Ovary (tissue), 7 donors: ENCODE measurements at regions not wholly inside any gene's neighbourhood (a gene's known extent, or its start where the extent isn't known, plus 50 kb on each side); places are given as distances from the start of the nearest gene placed in this dataset.

Source experiments
- DNase-seq, 5 donors: peaks; one replicate each; pipeline ENCODE4 v3.0.0-alpha.2; 2019 to 2020
- H3K27ac ChIP-seq, 2 donors: fragments of 200-600 bp; one replicate each; pipeline versions ENCODE4 v1.5.1 to v1.8.0; 2019 to 2022
- H3K27me3 ChIP-seq: fragments of 200-600 bp; one replicate; pipeline ENCODE4 v1.8.0; 2022
- H3K36me3 ChIP-seq: fragments of 200-600 bp; sonication (generic); one replicate; pipeline ENCODE4 v1.5.1; 2019
- H3K4me1 ChIP-seq: one replicate; pipeline ENCODE4 v1.8.1; 2013; ENCODE audit warnings: mild to moderate bottlenecking, moderate library complexity; ENCODE audit not compliant: insufficient read depth
- H3K4me3 ChIP-seq: fragments of 200-600 bp; sonication (generic); one replicate; pipeline ENCODE4 v1.5.1; 2017
- H3K9me3 ChIP-seq, 2 donors: fragments of 200-600 bp in 1 of 2; sonication (generic) in 1 of 2; one replicate each; pipeline versions ENCODE4 v1.5.1 to v1.8.1; 2013 to 2019; ENCODE audit warnings: mild to moderate bottlenecking in 1 of 2, moderate library complexity in 1 of 2
- CTCF ChIP-seq, 3 donors: fragments of 450-650 bp in 2 of 3; fragments of 200-600 bp in 1 of 3; IDR thresholded peaks; one replicate each; pipeline versions ENCODE4 v1.5.1 to v1.8.0; 2016 to 2022; ENCODE audit warnings: antibody characterized with exemption in 3 of 3, mild to moderate bottlenecking in 1 of 3
- EP300 ChIP-seq: sonication (generic); formaldehyde crosslinking; IDR thresholded peaks from one replicate; pipeline ENCODE4 v1.6.1; 2017; ENCODE audit warnings: antibody characterized with exemption
- POLR2A ChIP-seq: fragments of 450-650 bp; IDR thresholded peaks from one replicate; pipeline ENCODE4 v1.6.1; 2017; ENCODE audit warnings: antibody characterized with exemption, mild to moderate bottlenecking, moderate library complexity
- WGBS, 3 donors: extraction: QIAGEN DNeasy Blood & Tissue Kit in 1 of 3; methylation state at CpG; one replicate each; pipeline versions ENCODE4 v1.1.5 to v1.1.7; 2013 to 2017; 5-methylcytosine and 5-hydroxymethylcytosine counted together
- intact Hi-C, 4 donors: fragments of 100-400 bp; cut with DNase I; formaldehyde crosslinking; loops; one replicate each; pipeline versions ENCODE4 v1.11.0 to v1.15.1; 2022 to 2023
- donor health status: DM: no; HTN: no; CAD: no; lungs with moderate emphysema.
- donor health status: DM: no; HTN: no; CAD: no.
- donor health status: Bipolar disorder and iron deficiency.
- donor health status: DM: no; HTN: no; CAD: no.
- donor health status: DM: yes; HTN: yes; CAD: no.

GRCh38 chr6:91106083-91106482 lies 519.2 kb upstream of the MAP3K7 start:
- DNase-seq, result no peak
- no peaks in the 10 kb centered on the region for H3K36me3 ChIP-seq
- 6 to 29% (median 6%) methylated on average over 2 of the region's 2 CpGs for WGBS, 3 donors
- intact Hi-C loops, result no loop called here
- no peaks in the 10 kb centered on the region for H3K9me3 ChIP-seq
- TF ChIP-seq EP300, result no peak
- H3K4me3 ChIP-seq, result no peak overlapping the region
- H3K27ac ChIP-seq, result peak overlapping the region in 1 of 2 donors; percentile 46
- H3K27me3 ChIP-seq, result no peaks in the 10 kb centered on the region
- no peaks in the 10 kb centered on the region for H3K4me1 ChIP-seq

- intact Hi-C loops, result no loop called here
- TF ChIP-seq POLR2A, result no peak
- TF ChIP-seq CTCF (IDR thresholded peaks at IDR 0.05), result no peak
- no peak for TF ChIP-seq EP300
- Histone ChIP-seq H3K9me3 (no peaks in the 10 kb centered on the region), H3K4me3 (no peak overlapping the region), H3K27ac (peak overlapping the region in 1 of 2 donors; percentile 46), H3K4me1 (no peaks in the 10 kb centered on the region), H3K36me3 (no peaks in the 10 kb centered on the region), H3K27me3 (no peaks in the 10 kb centered on the region)
- no peak for DNase-seq
These were observed 518.7 kb upstream of the MAP3K7 start for GRCh38 chr6:91105532-91105931.

GRCh38 chr6:91099479-91099878 lies 512.6 kb upstream of the MAP3K7 start:
- TF ChIP-seq CTCF (IDR thresholded peaks at IDR 0.05), result no peak
- TF ChIP-seq EP300, result no peak
- TF ChIP-seq POLR2A, result no peak
- intact Hi-C loops, result no loop called here
- H3K9me3 ChIP-seq, result no peaks in the 10 kb centered on the region
- H3K4me1 ChIP-seq, result peaks cover 7% of the 10 kb centered on the region
- no peak for DNase-seq
- no peak overlapping the region for H3K4me3 ChIP-seq
- H3K27me3 ChIP-seq, result no peaks in the 10 kb centered on the region
- 70 to 94% (median 81%) methylated on average over 1 of the region's 1 CpG for WGBS, 3 donors
- no peaks in the 10 kb centered on the region for H3K36me3 ChIP-seq
- no peak overlapping the region for H3K27ac ChIP-seq

GRCh38 chr6:91098006-91098405 lies 511.1 kb upstream of the MAP3K7 start:
- intact Hi-C loops, result no loop called here
- 22 to 35% (median 26%) methylated on average over 5 of the region's 5 CpGs for WGBS, 3 donors

GRCh38 chr6:91097364-91097763 lies 510.5 kb upstream of the MAP3K7 start:
- H3K4me3 ChIP-seq, result no peak overlapping the region
- H3K36me3 ChIP-seq, result no peaks in the 10 kb centered on the region
- no peaks in the 10 kb centered on the region for H3K9me3 ChIP-seq
- no peak for TF ChIP-seq EP300
- TF ChIP-seq CTCF (IDR thresholded peaks at IDR 0.05), result no peak
- TF ChIP-seq POLR2A, result no peak
- 5 to 8% (median 6%) methylated on average over 5 of the region's 5 CpGs for WGBS, 3 donors
- peak; percentile 57 to 84 (median 74) for DNase-seq
- peaks cover 7% of the 10 kb centered on the region for H3K4me1 ChIP-seq
- intact Hi-C loops, result no loop called here
- H3K27ac ChIP-seq, result peak overlapping the region in 1 of 2 donors; percentile 5
- H3K27me3 ChIP-seq, result no peaks in the 10 kb centered on the region

More at GRCh38 chr6:91098006-91098405, 511.1 kb upstream of the MAP3K7 start:
- H3K4me1 ChIP-seq, result peaks cover 7% of the 10 kb centered on the region
- no peak overlapping the region for H3K4me3 ChIP-seq
- H3K27ac ChIP-seq, result peak overlapping the region in 1 of 2 donors; percentile 5
- TF ChIP-seq CTCF (IDR thresholded peaks at IDR 0.05) (no peak), POLR2A (no peak), EP300 (no peak)
- H3K9me3 ChIP-seq, result no peaks in the 10 kb centered on the region
- H3K27me3 ChIP-seq, result no peaks in the 10 kb centered on the region
- no peaks in the 10 kb centered on the region for H3K36me3 ChIP-seq
- DNase-seq, result no peak
